ENCODE measurements at regions not wholly inside any gene's neighbourhood (a gene's known extent, or its start where the extent isn't known, plus 50 kb on each side); places are given as distances from the start of the nearest gene placed in this dataset.

DNA sequence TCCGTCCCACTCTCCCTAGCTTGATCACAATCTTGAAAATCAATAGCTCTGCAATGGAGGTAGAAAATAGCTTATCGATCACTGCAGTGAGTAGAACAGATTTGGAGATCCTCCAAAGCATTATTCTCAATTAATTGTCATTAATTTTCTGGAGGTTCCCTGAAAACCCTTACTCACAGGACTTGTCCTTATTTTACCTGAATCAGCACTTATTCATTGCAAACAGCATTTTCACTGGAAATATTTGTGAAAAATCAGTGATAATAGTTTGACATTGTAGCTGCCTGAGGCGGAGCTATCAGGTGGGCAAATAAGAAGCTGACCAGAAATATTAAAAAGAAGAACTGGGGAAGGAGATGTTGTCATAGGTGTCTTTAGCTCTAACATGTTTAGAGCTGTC is 294.6 kb upstream of the ZSWIM2 start:
- TF ChIP-seq CTCF (IDR thresholded peaks at IDR 0.05; ENCODE audit: insufficient read depth, low read length, poor library complexity, severe bottlenecking) = no peak
- TF ChIP-seq EZH2phosphoT487 (conservative IDR thresholded peaks at IDR 0.05; ENCODE audit: low read length) = no peak
